ENCODE measurements at regions not wholly inside any gene's neighbourhood (a gene's known extent, or its start where the extent isn't known, plus 50 kb on each side); places are given as distances from the start of the nearest gene placed in this dataset.

DNA sequence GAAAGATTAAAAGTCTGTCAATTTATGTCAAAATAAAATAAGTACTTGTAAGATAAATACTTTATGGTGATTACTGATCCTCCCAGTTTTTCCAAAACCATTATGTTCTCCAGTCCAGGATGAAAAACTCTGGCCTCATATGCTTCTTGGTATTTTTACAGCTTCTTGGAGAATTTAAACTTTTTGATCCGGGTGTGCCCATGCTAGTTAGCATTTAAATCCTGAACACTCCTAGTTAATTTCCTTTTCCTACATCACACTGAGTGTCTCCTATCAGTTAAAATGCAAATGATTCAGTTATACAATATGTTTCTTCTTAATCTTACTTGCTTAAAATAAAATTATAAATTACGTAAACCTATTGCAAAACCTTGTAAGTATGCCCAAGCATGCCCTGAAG is 499.9 kb upstream of the SLITRK6 start:
- TF ChIP-seq EP300 (IDR thresholded peaks at IDR 0.05): no peak
- no peak for TF ChIP-seq POLR2A (IDR thresholded peaks at IDR 0.05)
- TF ChIP-seq POLR2AphosphoS5 (IDR thresholded peaks at IDR 0.05): no peak
- TF ChIP-seq, protein P1, sequence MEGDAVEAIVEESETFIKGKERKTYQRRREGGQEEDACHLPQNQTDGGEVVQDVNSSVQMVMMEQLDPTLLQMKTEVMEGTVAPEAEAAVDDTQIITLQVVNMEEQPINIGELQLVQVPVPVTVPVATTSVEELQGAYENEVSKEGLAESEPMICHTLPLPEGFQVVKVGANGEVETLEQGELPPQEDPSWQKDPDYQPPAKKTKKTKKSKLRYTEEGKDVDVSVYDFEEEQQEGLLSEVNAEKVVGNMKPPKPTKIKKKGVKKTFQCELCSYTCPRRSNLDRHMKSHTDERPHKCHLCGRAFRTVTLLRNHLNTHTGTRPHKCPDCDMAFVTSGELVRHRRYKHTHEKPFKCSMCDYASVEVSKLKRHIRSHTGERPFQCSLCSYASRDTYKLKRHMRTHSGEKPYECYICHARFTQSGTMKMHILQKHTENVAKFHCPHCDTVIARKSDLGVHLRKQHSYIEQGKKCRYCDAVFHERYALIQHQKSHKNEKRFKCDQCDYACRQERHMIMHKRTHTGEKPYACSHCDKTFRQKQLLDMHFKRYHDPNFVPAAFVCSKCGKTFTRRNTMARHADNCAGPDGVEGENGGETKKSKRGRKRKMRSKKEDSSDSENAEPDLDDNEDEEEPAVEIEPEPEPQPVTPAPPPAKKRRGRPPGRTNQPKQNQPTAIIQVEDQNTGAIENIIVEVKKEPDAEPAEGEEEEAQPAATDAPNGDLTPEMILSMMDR (IDR thresholded peaks at IDR 0.05): no peak

All from stomach (tissue), 4 donors.